Small intestine (tissue), 7 donors: ENCODE measurements at regions not wholly inside any gene's neighbourhood (a gene's known extent, or its start where the extent isn't known, plus 50 kb on each side); places are given as distances from the start of the nearest gene placed in this dataset.

ENCODE experiments used
- DNase-seq, 2 donors: peaks; one replicate each; pipeline versions ENCODE4 v3.0.0 to v3.0.0-alpha.2; 2013
- FAIRE-seq: peaks from 2 replicates; lab custom pipeline; 2012; peaks lifted over from hg19 to GRCh38; lab: Jason Lieb, UNC
- H3K27ac ChIP-seq, 3 donors: one replicate each; pipeline ENCODE4 v1.5.1; 2013; ENCODE audit warnings: low read length in 2 of 3, mild to moderate bottlenecking in 2 of 3, control low read depth in 1 of 3, inconsistent platforms in 1 of 3, low read depth in 1 of 3, moderate library complexity in 1 of 3
- H3K27me3 ChIP-seq, 3 donors: one replicate each; pipeline ENCODE4 v1.6.1; 2013; ENCODE audit warnings: low read length in 3 of 3, inconsistent platforms in 1 of 3; ENCODE audit not compliant: control insufficient read depth in 3 of 3, insufficient read depth in 3 of 3
- H3K36me3 ChIP-seq, 3 donors: one replicate each; pipeline ENCODE4 v1.6.1; 2013; ENCODE audit warnings: low read length in 3 of 3, inconsistent platforms in 1 of 3, low read depth in 1 of 3, mild to moderate bottlenecking in 1 of 3, moderate library complexity in 1 of 3; ENCODE audit not compliant: control insufficient read depth in 3 of 3, insufficient read depth in 2 of 3
- H3K4me1 ChIP-seq, 3 donors: one replicate each; pipeline ENCODE4 v1.6.1; 2013; ENCODE audit warnings: low read length in 2 of 3, inconsistent platforms in 1 of 3, low read depth in 1 of 3, mild to moderate bottlenecking in 1 of 3, moderate library complexity in 1 of 3; ENCODE audit not compliant: control insufficient read depth in 3 of 3, insufficient read depth in 2 of 3
- H3K4me3 ChIP-seq, 3 donors: one replicate each; pipeline ENCODE4 v1.5.1; 2013; ENCODE audit warnings: low read length in 3 of 3, control low read depth in 1 of 3, inconsistent platforms in 1 of 3, low read depth in 1 of 3, mild to moderate bottlenecking in 1 of 3, moderate library complexity in 1 of 3
- H3K9me3 ChIP-seq, 2 donors: one replicate each; pipeline ENCODE4 v1.6.1; 2013; ENCODE audit warnings: low read depth in 1 of 2, low read length in 1 of 2; ENCODE audit not compliant: control insufficient read depth in 2 of 2, insufficient read depth in 1 of 2
- WGBS, 3 donors: extraction: QIAGEN DNeasy Blood & Tissue Kit; methylation state at CpG; one replicate each; pipeline ENCODE4 v1.1.7; 2013; 5-methylcytosine and 5-hydroxymethylcytosine counted together
- donor health status: healthy with polysubstance abuse.
- donor health status: control.
- donor health status: control.
- donor health status: Bipolar disorder and iron deficiency.
- donor health status: healthy.

GRCh38 chr10:2414039-2414438 lies 653.3 kb upstream of the PFKP start:
- 67 to 88% (median 86%) methylated on average over 8 of the region's 8 CpGs for WGBS, 3 donors
- DNase-seq = no peak
- Histone ChIP-seq H3K9me3 (no peaks in the 10 kb centered on the region), H3K36me3 (no peaks in the 10 kb centered on the region), H3K4me1 (no peaks in the 10 kb centered on the region), H3K27me3 (no peaks in the 10 kb centered on the region), H3K4me3 (no peak overlapping the region), H3K27ac (no peak overlapping the region)
- FAIRE-seq = no peak

GRCh38 chr10:2410049-2410448 lies 657.3 kb upstream of the PFKP start:
- Histone ChIP-seq H3K27me3 (no peaks in the 10 kb centered on the region), H3K4me3 (no peak overlapping the region), H3K9me3 (no peaks in the 10 kb centered on the region), H3K27ac (no peak overlapping the region), H3K36me3 (no peaks in the 10 kb centered on the region), H3K4me1 (no peaks in the 10 kb centered on the region)
- WGBS, 3 donors = 84 to 88% (median 86%) methylated on average over 4 of the region's 4 CpGs
- FAIRE-seq (no peak), DNase-seq (no peak)

- no peak for DNase-seq
- no peak overlapping the region for H3K27ac ChIP-seq
- no peaks in the 10 kb centered on the region for H3K27me3 ChIP-seq
- 27 to 42% (median 41%) methylated on average over 7 of the region's 7 CpGs for WGBS, 3 donors
- no peak overlapping the region for H3K4me3 ChIP-seq
- FAIRE-seq = no peak
- no peaks in the 10 kb centered on the region for H3K36me3 ChIP-seq
- H3K9me3 ChIP-seq = no peaks in the 10 kb centered on the region
- no peaks in the 10 kb centered on the region for H3K4me1 ChIP-seq
Observed at GRCh38 chr10:2401459-2401858, 664.1 kb upstream of the ADARB2 start.

GRCh38 chr10:2399482-2399881 lies 662.2 kb upstream of the ADARB2 start:
- Histone ChIP-seq H3K4me3 (no peak overlapping the region), H3K36me3 (no peaks in the 10 kb centered on the region), H3K4me1 (no peaks in the 10 kb centered on the region), H3K9me3 (no peaks in the 10 kb centered on the region), H3K27ac (no peak overlapping the region), H3K27me3 (no peaks in the 10 kb centered on the region)
- FAIRE-seq (no peak), DNase-seq (no peak)
- WGBS, 3 donors = 60 to 74% (median 60%) methylated on average over 4 of the region's 4 CpGs

GRCh38 chr10:2392145-2392812 lies 655.0 kb upstream of the ADARB2 start:
- FAIRE-seq = no peak
- Histone ChIP-seq H3K36me3 (no peaks in the 10 kb centered on the region), H3K27ac (no peak overlapping the region), H3K4me3 (no peak overlapping the region), H3K27me3 (no peaks in the 10 kb centered on the region), H3K9me3 (no peaks in the 10 kb centered on the region), H3K4me1 (no peaks in the 10 kb centered on the region)
- no peak for DNase-seq
- WGBS, 3 donors = 12 to 53% (median 24%) methylated on average over 5 to 6 of the region's 6 CpGs

- Histone ChIP-seq H3K27ac (no peak overlapping the region), H3K4me1 (no peaks in the 10 kb centered on the region), H3K36me3 (no peaks in the 10 kb centered on the region), H3K27me3 (no peaks in the 10 kb centered on the region), H3K4me3 (no peak overlapping the region), H3K9me3 (no peaks in the 10 kb centered on the region)
- DNase-seq (no peak), FAIRE-seq (no peak)
- 49 to 68% (median 65%) methylated on average over 3 of the region's 3 CpGs for WGBS, 3 donors
Observed at GRCh38 chr10:2387672-2388071, 650.3 kb upstream of the ADARB2 start.

GRCh38 chr10:2387261-2387660 lies 649.9 kb upstream of the ADARB2 start:
- H3K27me3 ChIP-seq = no peaks in the 10 kb centered on the region
- 73 to 77% (median 76%) methylated on average over 8 of the region's 8 CpGs for WGBS, 3 donors
- H3K4me1 ChIP-seq = no peaks in the 10 kb centered on the region
- no peaks in the 10 kb centered on the region for H3K9me3 ChIP-seq
- H3K4me3 ChIP-seq = no peak overlapping the region
- FAIRE-seq = no peak
- H3K27ac ChIP-seq = no peak overlapping the region
- H3K36me3 ChIP-seq = no peaks in the 10 kb centered on the region
- DNase-seq = no peak

- no peak overlapping the region for H3K4me3 ChIP-seq
- no peaks in the 10 kb centered on the region for H3K9me3 ChIP-seq
- no peak overlapping the region for H3K27ac ChIP-seq
- no peaks in the 10 kb centered on the region for H3K4me1 ChIP-seq
- no peak for FAIRE-seq
- no peak for DNase-seq
- H3K36me3 ChIP-seq = no peaks in the 10 kb centered on the region
- no peaks in the 10 kb centered on the region for H3K27me3 ChIP-seq
- WGBS, 3 donors = 76 to 84% (median 83%) methylated on average over 8 of the region's 8 CpGs
Observed at GRCh38 chr10:2380218-2380617, 642.9 kb upstream of the ADARB2 start.

GRCh38 chr10:2367083-2367482 lies 629.8 kb upstream of the ADARB2 start:
- FAIRE-seq (no peak), DNase-seq (no peak)
- no peaks in the 10 kb centered on the region for H3K27me3 ChIP-seq
- H3K9me3 ChIP-seq = peaks cover 0 to 4% of the 10 kb centered on the region in 2 donors
- H3K36me3 ChIP-seq = no peaks in the 10 kb centered on the region
- no peaks in the 10 kb centered on the region for H3K4me1 ChIP-seq
- no peak overlapping the region for H3K27ac ChIP-seq
- 66 to 91% (median 89%) methylated on average over 5 of the region's 5 CpGs for WGBS, 3 donors
- H3K4me3 ChIP-seq = no peak overlapping the region
